ENCODE measurements at regions not wholly inside any gene's neighbourhood (a gene's known extent, or its start where the extent isn't known, plus 50 kb on each side); places are given as distances from the start of the nearest gene placed in this dataset.

- no peak overlapping the region for H3K27ac Mint-ChIP-seq
- no peaks in the 10 kb centered on the region for H3K4me1 Mint-ChIP-seq (ENCODE audit: low read depth)
- H3K36me3 Mint-ChIP-seq: no peaks in the 10 kb centered on the region
- no peaks in the 10 kb centered on the region for H3K27me3 Mint-ChIP-seq
- no peak overlapping the region for H3K4me3 Mint-ChIP-seq
- peaks cover 10% of the 10 kb centered on the region for H3K9me3 Mint-ChIP-seq (ENCODE audit: low read depth)
These were observed 295.8 kb downstream of the GABRB3 start for GRCh38 chr15:26477044-26477443.

GRCh38 chr15:26475554-26475953, 297.3 kb downstream of the GABRB3 start:
- Mint-ChIP-seq H3K9me3 (ENCODE audit: low read depth) (peaks cover 11% of the 10 kb centered on the region), H3K36me3 (no peaks in the 10 kb centered on the region), H3K27ac (no peak overlapping the region), H3K4me1 (ENCODE audit: low read depth) (no peaks in the 10 kb centered on the region), H3K4me3 (no peak overlapping the region), H3K27me3 (no peaks in the 10 kb centered on the region)

GRCh38 chr15:26472661-26473060, 300.2 kb downstream of the GABRB3 start:
- no peaks in the 10 kb centered on the region for H3K27me3 Mint-ChIP-seq
- no peaks in the 10 kb centered on the region for H3K4me1 Mint-ChIP-seq (ENCODE audit: low read depth)
- no peak overlapping the region for H3K4me3 Mint-ChIP-seq
- no peaks in the 10 kb centered on the region for H3K36me3 Mint-ChIP-seq
- H3K9me3 Mint-ChIP-seq (ENCODE audit: low read depth): peaks cover 7% of the 10 kb centered on the region
- H3K27ac Mint-ChIP-seq: no peak overlapping the region

- H3K27ac Mint-ChIP-seq: no peak overlapping the region
- H3K9me3 Mint-ChIP-seq (ENCODE audit: low read depth): peaks cover 24% of the 10 kb centered on the region
- H3K4me1 Mint-ChIP-seq (ENCODE audit: low read depth): no peaks in the 10 kb centered on the region
- no peaks in the 10 kb centered on the region for H3K27me3 Mint-ChIP-seq
- H3K4me3 Mint-ChIP-seq: no peak overlapping the region
- no peaks in the 10 kb centered on the region for H3K36me3 Mint-ChIP-seq
These were observed 310.8 kb downstream of the GABRB3 start for GRCh38 chr15:26461847-26462608.

- Mint-ChIP-seq H3K4me3 (no peak overlapping the region), H3K27me3 (no peaks in the 10 kb centered on the region), H3K36me3 (no peaks in the 10 kb centered on the region), H3K9me3 (ENCODE audit: low read depth) (peaks cover 20% of the 10 kb centered on the region), H3K4me1 (ENCODE audit: low read depth) (no peaks in the 10 kb centered on the region), H3K27ac (no peak overlapping the region)
These were observed 312.7 kb downstream of the GABRB3 start for GRCh38 chr15:26460165-26460564.

- no peak overlapping the region for H3K27ac Mint-ChIP-seq
These were observed 317.0 kb downstream of the GABRB3 start for GRCh38 chr15:26455828-26456227.

GRCh38 chr15:26453914-26454313, 319.0 kb downstream of the GABRB3 start:
- H3K27ac Mint-ChIP-seq: no peak overlapping the region
- H3K36me3 Mint-ChIP-seq: no peaks in the 10 kb centered on the region
- H3K4me1 Mint-ChIP-seq (ENCODE audit: low read depth): no peaks in the 10 kb centered on the region
- H3K27me3 Mint-ChIP-seq: no peaks in the 10 kb centered on the region
- peaks cover 18% of the 10 kb centered on the region for H3K9me3 Mint-ChIP-seq (ENCODE audit: low read depth)
- H3K4me3 Mint-ChIP-seq: no peak overlapping the region

More at GRCh38 chr15:26455828-26456227, 317.0 kb downstream of the GABRB3 start:
- Mint-ChIP-seq H3K36me3 (no peaks in the 10 kb centered on the region), H3K9me3 (ENCODE audit: low read depth) (peaks cover 16% of the 10 kb centered on the region), H3K4me3 (no peak overlapping the region), H3K27me3 (no peaks in the 10 kb centered on the region), H3K4me1 (ENCODE audit: low read depth) (no peaks in the 10 kb centered on the region)

GRCh38 chr15:26451995-26452394, 320.9 kb downstream of the GABRB3 start:
- Mint-ChIP-seq H3K4me3 (no peak overlapping the region), H3K4me1 (ENCODE audit: low read depth) (no peaks in the 10 kb centered on the region), H3K9me3 (ENCODE audit: low read depth) (peaks cover 7% of the 10 kb centered on the region), H3K27me3 (no peaks in the 10 kb centered on the region), H3K27ac (no peak overlapping the region), H3K36me3 (no peaks in the 10 kb centered on the region)

- no peak overlapping the region for H3K27ac Mint-ChIP-seq
- H3K4me1 Mint-ChIP-seq (ENCODE audit: low read depth): no peaks in the 10 kb centered on the region
- H3K27me3 Mint-ChIP-seq: no peaks in the 10 kb centered on the region
- H3K4me3 Mint-ChIP-seq: no peak overlapping the region
- H3K9me3 Mint-ChIP-seq (ENCODE audit: low read depth): peaks cover 7% of the 10 kb centered on the region
- H3K36me3 Mint-ChIP-seq: no peaks in the 10 kb centered on the region
These were observed 323.6 kb downstream of the GABRB3 start for GRCh38 chr15:26449291-26449690.

- no peaks in the 10 kb centered on the region for H3K27me3 Mint-ChIP-seq
- H3K4me3 Mint-ChIP-seq: no peak overlapping the region
- H3K9me3 Mint-ChIP-seq (ENCODE audit: low read depth): peaks cover 17% of the 10 kb centered on the region
- H3K36me3 Mint-ChIP-seq: no peaks in the 10 kb centered on the region
- no peak overlapping the region for H3K27ac Mint-ChIP-seq
- H3K4me1 Mint-ChIP-seq (ENCODE audit: low read depth): no peaks in the 10 kb centered on the region
These were observed 329.5 kb downstream of the GABRB3 start for GRCh38 chr15:26443321-26443720.

GRCh38 chr15:26442680-26443079, 330.2 kb downstream of the GABRB3 start:
- Mint-ChIP-seq H3K36me3 (no peaks in the 10 kb centered on the region), H3K27ac (no peak overlapping the region), H3K4me3 (no peak overlapping the region), H3K9me3 (ENCODE audit: low read depth) (peaks cover 17% of the 10 kb centered on the region), H3K27me3 (no peaks in the 10 kb centered on the region), H3K4me1 (ENCODE audit: low read depth) (no peaks in the 10 kb centered on the region)

GRCh38 chr15:26439681-26440080, 333.2 kb downstream of the GABRB3 start:
- no peak overlapping the region for H3K27ac Mint-ChIP-seq

GRCh38 chr15:26438718-26439117, 334.1 kb downstream of the GABRB3 start:
- Mint-ChIP-seq H3K27ac (no peak overlapping the region), H3K4me1 (ENCODE audit: low read depth) (no peaks in the 10 kb centered on the region), H3K36me3 (no peaks in the 10 kb centered on the region), H3K9me3 (ENCODE audit: low read depth) (peaks cover 17% of the 10 kb centered on the region), H3K4me3 (no peak overlapping the region), H3K27me3 (no peaks in the 10 kb centered on the region)

More at GRCh38 chr15:26439681-26440080, 333.2 kb downstream of the GABRB3 start:
- Mint-ChIP-seq H3K27me3 (no peaks in the 10 kb centered on the region), H3K36me3 (no peaks in the 10 kb centered on the region), H3K4me1 (ENCODE audit: low read depth) (no peaks in the 10 kb centered on the region), H3K9me3 (ENCODE audit: low read depth) (peaks cover 17% of the 10 kb centered on the region), H3K4me3 (no peak overlapping the region)

GRCh38 chr15:26438316-26438715, 334.6 kb downstream of the GABRB3 start:
- Mint-ChIP-seq H3K9me3 (ENCODE audit: low read depth) (peaks cover 17% of the 10 kb centered on the region), H3K27me3 (no peaks in the 10 kb centered on the region), H3K36me3 (no peaks in the 10 kb centered on the region), H3K27ac (no peak overlapping the region), H3K4me3 (no peak overlapping the region), H3K4me1 (ENCODE audit: low read depth) (no peaks in the 10 kb centered on the region)

- H3K4me3 Mint-ChIP-seq: no peak overlapping the region
- no peaks in the 10 kb centered on the region for H3K4me1 Mint-ChIP-seq (ENCODE audit: low read depth)
- no peaks in the 10 kb centered on the region for H3K9me3 Mint-ChIP-seq (ENCODE audit: low read depth)
- no peaks in the 10 kb centered on the region for H3K27me3 Mint-ChIP-seq
- H3K27ac Mint-ChIP-seq: no peak overlapping the region
- no peaks in the 10 kb centered on the region for H3K36me3 Mint-ChIP-seq
These were observed 339.0 kb downstream of the GABRB3 start for GRCh38 chr15:26433818-26434217.

GRCh38 chr15:26433060-26433459, 339.8 kb downstream of the GABRB3 start:
- Mint-ChIP-seq H3K4me1 (ENCODE audit: low read depth) (no peaks in the 10 kb centered on the region), H3K36me3 (no peaks in the 10 kb centered on the region), H3K27me3 (no peaks in the 10 kb centered on the region), H3K9me3 (ENCODE audit: low read depth) (no peaks in the 10 kb centered on the region), H3K4me3 (no peak overlapping the region), H3K27ac (no peak overlapping the region)

All from activated naive CD8-positive, alpha-beta T cell (primary cell).